ENCODE measurements at regions not wholly inside any gene's neighbourhood (a gene's known extent, or its start where the extent isn't known, plus 50 kb on each side); places are given as distances from the start of the nearest gene placed in this dataset.
A peak's percentile ranks its signal among the peaks of the same experiment; 100 is the strongest.
"Not testable (repeated sequence)": the region's sequence is repeated elsewhere in the genome, so short reads cannot be mapped to it uniquely, and the experiment has no call there.

- H3K36me3 ChIP-seq (ENCODE audit: control insufficient read depth in 1 of 2, insufficient read depth in 2 of 2, low read length in 1 of 2); intact Hi-C loops (cut with DNase I); H3K4me1 ChIP-seq (ENCODE audit: control insufficient read depth in 1 of 2, insufficient read depth in 2 of 2, low read length in 2 of 2); DNase-seq; H3K9me3 ChIP-seq (ENCODE audit: control insufficient read depth, low read length); ATAC-seq (ENCODE audit: low FRiP score); H3K4me3 ChIP-seq (ENCODE audit: low read length in 2 of 2); H3K27me3 ChIP-seq (ENCODE audit: control insufficient read depth in 1 of 2, insufficient read depth in 2 of 2, low read length in 1 of 2): not testable (repeated sequence)
- peak overlapping the region in 1 of 2 donors; percentile 83 for H3K27ac ChIP-seq (ENCODE audit: low read depth in 1 of 2, low read length in 2 of 2)
- 29 to 49% methylated on average over 26 to 27 of the region's 27 CpGs for WGBS, 2 donors
Measured at GRCh38 chr20:30289711-30290141, 967.7 kb upstream of the DEFB115 start.

GRCh38 chr20:30290361-30291063, 967.0 kb upstream of the DEFB115 start:
- DNase-seq (peak in 1 of 2 donors; percentile 52), ATAC-seq (ENCODE audit: low FRiP score) (peak; percentile 64)
- H3K27me3 ChIP-seq (ENCODE audit: control insufficient read depth in 1 of 2, insufficient read depth in 2 of 2, low read length in 1 of 2); H3K4me3 ChIP-seq (ENCODE audit: low read length in 2 of 2); H3K4me1 ChIP-seq (ENCODE audit: control insufficient read depth in 1 of 2, insufficient read depth in 2 of 2, low read length in 2 of 2); intact Hi-C loops (cut with DNase I); H3K9me3 ChIP-seq (ENCODE audit: control insufficient read depth, low read length); H3K36me3 ChIP-seq (ENCODE audit: control insufficient read depth in 1 of 2, insufficient read depth in 2 of 2, low read length in 1 of 2): not testable (repeated sequence)
- peak overlapping the region in 1 of 2 donors; percentile 28 for H3K27ac ChIP-seq (ENCODE audit: low read depth in 1 of 2, low read length in 2 of 2)
- 18 to 33% methylated on average over 16 to 27 of the region's 27 CpGs for WGBS, 2 donors

GRCh38 chr20:30291064-30291379, 966.4 kb upstream of the DEFB115 start:
- H3K27ac ChIP-seq (ENCODE audit: low read depth in 1 of 2, low read length in 2 of 2); H3K4me1 ChIP-seq (ENCODE audit: control insufficient read depth in 1 of 2, insufficient read depth in 2 of 2, low read length in 2 of 2); H3K9me3 ChIP-seq (ENCODE audit: control insufficient read depth, low read length); H3K4me3 ChIP-seq (ENCODE audit: low read length in 2 of 2); H3K36me3 ChIP-seq (ENCODE audit: control insufficient read depth in 1 of 2, insufficient read depth in 2 of 2, low read length in 1 of 2); DNase-seq; ATAC-seq (ENCODE audit: low FRiP score); intact Hi-C loops (cut with DNase I); H3K27me3 ChIP-seq (ENCODE audit: control insufficient read depth in 1 of 2, insufficient read depth in 2 of 2, low read length in 1 of 2): not testable (repeated sequence)
- WGBS, 2 donors = 56 to 57% methylated on average over 2 to 3 of the region's 4 CpGs

GRCh38 chr20:30291686-30292085, 965.8 kb upstream of the DEFB115 start:
- H3K4me3 ChIP-seq (ENCODE audit: low read length in 2 of 2); H3K36me3 ChIP-seq (ENCODE audit: control insufficient read depth in 1 of 2, insufficient read depth in 2 of 2, low read length in 1 of 2); ATAC-seq (ENCODE audit: low FRiP score); H3K9me3 ChIP-seq (ENCODE audit: control insufficient read depth, low read length); DNase-seq; H3K27me3 ChIP-seq (ENCODE audit: control insufficient read depth in 1 of 2, insufficient read depth in 2 of 2, low read length in 1 of 2); H3K27ac ChIP-seq (ENCODE audit: low read depth in 1 of 2, low read length in 2 of 2); intact Hi-C loops (cut with DNase I); H3K4me1 ChIP-seq (ENCODE audit: control insufficient read depth in 1 of 2, insufficient read depth in 2 of 2, low read length in 2 of 2): not testable (repeated sequence)
- WGBS, 2 donors = 96 to 100% methylated on average over 13 to 32 of the region's 32 CpGs

GRCh38 chr20:30295396-30295795, 962.1 kb upstream of the DEFB115 start:
- H3K27ac ChIP-seq (ENCODE audit: low read depth in 1 of 2, low read length in 2 of 2); H3K4me1 ChIP-seq (ENCODE audit: control insufficient read depth in 1 of 2, insufficient read depth in 2 of 2, low read length in 2 of 2); H3K27me3 ChIP-seq (ENCODE audit: control insufficient read depth in 1 of 2, insufficient read depth in 2 of 2, low read length in 1 of 2); H3K9me3 ChIP-seq (ENCODE audit: control insufficient read depth, low read length); H3K4me3 ChIP-seq (ENCODE audit: low read length in 2 of 2); H3K36me3 ChIP-seq (ENCODE audit: control insufficient read depth in 1 of 2, insufficient read depth in 2 of 2, low read length in 1 of 2); intact Hi-C loops (cut with DNase I); ATAC-seq (ENCODE audit: low FRiP score); DNase-seq: not testable (repeated sequence)
- WGBS, 2 donors = 40 to 41% methylated on average over 1 of the region's 1 CpG

GRCh38 chr20:30295967-30296366, 961.5 kb upstream of the DEFB115 start:
- 83 to 84% methylated on average over 5 to 6 of the region's 9 CpGs for WGBS, 2 donors
- ATAC-seq (ENCODE audit: low FRiP score); intact Hi-C loops (cut with DNase I); H3K27me3 ChIP-seq (ENCODE audit: control insufficient read depth in 1 of 2, insufficient read depth in 2 of 2, low read length in 1 of 2); H3K9me3 ChIP-seq (ENCODE audit: control insufficient read depth, low read length); DNase-seq; H3K36me3 ChIP-seq (ENCODE audit: control insufficient read depth in 1 of 2, insufficient read depth in 2 of 2, low read length in 1 of 2); H3K27ac ChIP-seq (ENCODE audit: low read depth in 1 of 2, low read length in 2 of 2); H3K4me3 ChIP-seq (ENCODE audit: low read length in 2 of 2); H3K4me1 ChIP-seq (ENCODE audit: control insufficient read depth in 1 of 2, insufficient read depth in 2 of 2, low read length in 2 of 2): not testable (repeated sequence)

- H3K4me3 ChIP-seq (ENCODE audit: low read length in 2 of 2); ATAC-seq (ENCODE audit: low FRiP score); H3K27me3 ChIP-seq (ENCODE audit: control insufficient read depth in 1 of 2, insufficient read depth in 2 of 2, low read length in 1 of 2); DNase-seq; H3K36me3 ChIP-seq (ENCODE audit: control insufficient read depth in 1 of 2, insufficient read depth in 2 of 2, low read length in 1 of 2); H3K9me3 ChIP-seq (ENCODE audit: control insufficient read depth, low read length); H3K4me1 ChIP-seq (ENCODE audit: control insufficient read depth in 1 of 2, insufficient read depth in 2 of 2, low read length in 2 of 2); H3K27ac ChIP-seq (ENCODE audit: low read depth in 1 of 2, low read length in 2 of 2); intact Hi-C loops (cut with DNase I): not testable (repeated sequence)
- WGBS, 2 donors = 83 to 91% methylated on average over 1 of the region's 1 CpG
Measured at GRCh38 chr20:30297878-30298595, 959.4 kb upstream of the DEFB115 start.

GRCh38 chr20:30300220-30300642, 957.2 kb upstream of the DEFB115 start:
- H3K27ac ChIP-seq (ENCODE audit: low read depth in 1 of 2, low read length in 2 of 2); DNase-seq; H3K36me3 ChIP-seq (ENCODE audit: control insufficient read depth in 1 of 2, insufficient read depth in 2 of 2, low read length in 1 of 2); H3K9me3 ChIP-seq (ENCODE audit: control insufficient read depth, low read length); ATAC-seq (ENCODE audit: low FRiP score); H3K27me3 ChIP-seq (ENCODE audit: control insufficient read depth in 1 of 2, insufficient read depth in 2 of 2, low read length in 1 of 2); H3K4me1 ChIP-seq (ENCODE audit: control insufficient read depth in 1 of 2, insufficient read depth in 2 of 2, low read length in 2 of 2); H3K4me3 ChIP-seq (ENCODE audit: low read length in 2 of 2); intact Hi-C loops (cut with DNase I): not testable (repeated sequence)
- whole genome bisulfite sequencing, 2 donors = 6 to 16% methylated on average over 31 to 33 of the region's 33 CpGs

GRCh38 chr20:30302786-30303185, 954.7 kb upstream of the DEFB115 start:
- H3K27ac ChIP-seq (ENCODE audit: low read depth in 1 of 2, low read length in 2 of 2); H3K27me3 ChIP-seq (ENCODE audit: control insufficient read depth in 1 of 2, insufficient read depth in 2 of 2, low read length in 1 of 2); DNase-seq; intact Hi-C loops (cut with DNase I); H3K4me3 ChIP-seq (ENCODE audit: low read length in 2 of 2); H3K36me3 ChIP-seq (ENCODE audit: control insufficient read depth in 1 of 2, insufficient read depth in 2 of 2, low read length in 1 of 2); H3K4me1 ChIP-seq (ENCODE audit: control insufficient read depth in 1 of 2, insufficient read depth in 2 of 2, low read length in 2 of 2); H3K9me3 ChIP-seq (ENCODE audit: control insufficient read depth, low read length); ATAC-seq (ENCODE audit: low FRiP score): not testable (repeated sequence)

Data from aorta (tissue), 5 donors.